HG03039 (cell line): ENCODE measurements at regions not wholly inside any gene's neighbourhood (a gene's known extent, or its start where the extent isn't known, plus 50 kb on each side); places are given as distances from the start of the nearest gene placed in this dataset.

Experiments
- ATAC-seq: cut with Tn5 transposase; IDR thresholded peaks from one replicate; pipeline ENCODE4 v1.9.1; 2021; ENCODE audit warnings: mild to moderate bottlenecking, moderate library complexity; ENCODE audit not compliant: unreplicated experiment

DNA sequence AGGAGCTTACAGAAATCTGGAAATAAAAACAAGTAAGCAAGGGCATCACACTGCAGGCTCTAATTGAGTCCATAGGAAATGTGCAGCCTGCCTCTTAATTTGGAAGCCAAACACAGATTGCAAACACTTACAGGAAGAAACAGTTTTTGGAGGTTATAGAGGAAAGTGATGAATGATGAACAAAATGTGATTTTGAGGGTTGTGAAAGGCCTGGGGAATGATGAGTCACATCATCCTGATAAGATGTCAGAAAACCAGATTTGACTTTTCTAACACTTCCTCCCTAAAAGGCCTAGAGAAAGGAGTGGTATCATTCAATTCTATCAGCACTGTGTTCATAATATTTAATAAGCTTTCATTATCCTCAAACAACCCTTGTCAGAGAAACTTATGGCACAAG is 96.6 kb upstream of the POU2AF2 start:
- no peak for ATAC-seq

DNA sequence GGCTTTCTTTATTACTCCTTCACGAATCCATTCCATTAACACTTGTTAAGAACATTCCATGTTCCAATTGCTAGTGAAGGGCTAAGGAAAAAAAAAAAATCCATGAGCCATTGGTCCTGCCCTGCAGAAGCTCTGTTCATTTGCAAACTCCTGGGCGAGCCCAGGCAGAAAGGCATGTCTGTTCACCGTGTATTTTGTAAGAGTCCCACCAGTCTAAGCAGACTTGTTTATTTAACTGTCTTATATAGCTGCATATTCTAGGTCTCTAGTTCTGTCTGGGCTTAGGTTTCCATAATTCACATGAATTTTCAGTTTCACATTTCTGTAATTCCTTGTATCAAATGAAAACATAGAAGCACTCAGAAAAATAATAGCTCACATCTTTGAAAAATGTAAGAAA is 97.4 kb upstream of the POU2AF2 start:
- ATAC-seq, result no peak

- no peak for ATAC-seq
These were observed 107.7 kb upstream of the POU2AF2 start for GRCh38 chr11:111137846-111138245.

GRCh38 chr11:111135778-111136570 is 109.6 kb upstream of the POU2AF2 start:
- no peak for ATAC-seq

DNA sequence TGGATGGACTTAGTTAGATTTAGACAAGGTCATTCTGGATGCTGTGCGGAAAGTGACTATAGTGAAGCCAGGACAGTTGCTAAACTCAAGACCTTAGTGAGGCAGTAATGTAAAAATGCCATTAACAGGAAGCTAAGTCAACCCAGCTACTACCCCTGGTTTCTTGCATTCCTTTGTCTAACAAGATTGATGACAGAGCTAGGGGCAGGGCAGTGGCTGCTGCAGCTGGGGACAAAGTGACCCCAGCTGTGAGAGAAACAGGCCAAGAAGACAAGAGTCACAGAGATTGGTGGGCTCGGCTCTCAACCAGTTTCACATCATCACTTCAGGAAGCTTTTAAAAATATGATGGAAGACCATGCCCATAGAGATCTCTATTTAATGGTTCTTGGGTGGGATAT is 110.4 kb upstream of the POU2AF2 start:
- no peak for ATAC-seq

DNA sequence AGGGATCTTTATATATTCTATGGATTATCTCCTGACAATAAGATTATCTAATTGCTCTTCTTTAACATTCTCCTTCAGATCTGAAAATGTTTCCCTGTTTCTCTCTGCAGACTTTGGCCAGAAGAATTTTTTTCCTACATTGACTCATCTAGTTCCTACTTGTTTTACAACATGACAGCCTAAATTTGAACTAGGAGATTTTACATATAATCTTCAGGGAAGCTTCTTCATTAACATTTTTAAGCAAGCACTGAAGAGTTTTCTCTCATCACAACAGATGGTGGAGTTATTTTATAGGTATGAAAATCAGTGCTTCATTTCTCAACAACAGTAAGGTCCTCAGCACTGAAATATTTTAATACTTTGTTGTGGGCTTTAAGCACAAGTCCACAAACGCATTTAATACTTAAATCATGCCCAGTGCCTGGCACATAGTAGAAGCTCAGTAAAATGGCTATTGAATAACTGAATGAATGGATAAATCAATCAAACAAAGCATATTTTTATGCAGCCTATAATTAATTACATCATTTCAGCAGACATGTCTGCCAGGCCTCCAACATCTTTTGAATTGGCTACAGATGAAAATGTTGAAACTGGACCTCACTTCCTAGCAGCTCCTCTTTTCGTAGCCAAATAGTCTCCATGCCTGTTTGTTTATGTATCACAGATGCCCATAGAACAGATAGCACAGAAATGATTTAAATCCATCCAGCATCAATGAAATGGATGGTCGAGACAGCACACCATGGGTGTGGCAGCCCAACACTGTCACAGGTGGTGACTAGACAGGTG is 117.3 kb upstream of the POU2AF2 start:
- no peak for ATAC-seq

- ATAC-seq, result no peak
These were observed 120.8 kb upstream of the POU2AF2 start for GRCh38 chr11:111124724-111125123.

GRCh38 chr11:111123463-111124398 is 121.8 kb upstream of the POU2AF2 start:
- ATAC-seq, result peak; percentile 61

DNA sequence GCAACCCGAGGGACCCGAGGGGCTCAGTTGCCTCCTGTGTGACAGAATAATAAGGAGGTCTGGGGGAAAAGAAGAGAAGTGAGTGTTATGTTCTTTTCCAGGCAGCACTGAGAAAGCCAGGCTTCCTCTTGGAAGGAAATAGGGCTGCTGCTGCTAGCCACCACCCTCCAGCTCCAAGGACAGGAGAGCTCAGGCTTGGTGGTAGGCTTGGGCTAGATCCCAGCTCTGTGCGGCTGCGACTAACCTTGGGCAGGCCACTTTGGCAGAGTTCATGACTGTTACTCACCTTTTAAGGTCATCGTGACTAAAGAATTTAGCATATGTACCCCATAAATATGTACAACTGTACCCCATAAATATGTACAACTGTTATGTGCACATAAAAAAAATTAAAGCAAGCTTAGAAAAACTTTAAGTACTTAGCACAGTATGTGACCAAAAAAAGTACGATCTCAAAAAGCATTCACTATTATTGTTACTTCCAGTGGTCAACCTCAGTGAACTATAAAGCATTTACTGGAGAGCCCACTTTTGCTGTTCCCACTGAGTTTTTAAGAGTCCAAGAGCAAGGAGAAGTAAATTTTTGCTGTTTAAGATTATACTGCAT is 124.7 kb upstream of the POU2AF2 start:
- ATAC-seq, result no peak

- ATAC-seq, result no peak
These were observed 125.4 kb upstream of the POU2AF2 start for GRCh38 chr11:111120161-111120560.

- ATAC-seq, result no peak
These were observed 125.8 kb upstream of the POU2AF2 start for GRCh38 chr11:111119751-111120150.

DNA sequence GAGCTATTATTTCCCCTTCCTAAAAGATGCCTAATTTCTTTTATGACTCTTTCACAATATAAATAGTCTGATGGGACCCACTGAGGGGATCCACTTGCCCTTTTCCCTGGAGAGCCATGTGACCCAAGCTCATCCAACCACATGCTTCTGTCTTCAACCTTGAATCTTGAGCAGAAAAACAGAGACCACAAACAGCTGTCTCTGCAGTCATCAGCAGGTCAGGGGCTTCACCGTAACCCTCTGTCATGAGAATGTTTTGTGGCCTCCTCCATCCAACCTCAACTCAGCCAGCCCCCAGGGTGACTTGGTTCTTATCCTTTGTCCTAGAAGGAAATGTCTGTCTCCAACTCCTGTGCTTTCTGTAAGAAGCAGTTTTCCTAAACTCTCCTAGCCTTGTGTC is 129.6 kb upstream of the POU2AF2 start:
- ATAC-seq, result no peak

DNA sequence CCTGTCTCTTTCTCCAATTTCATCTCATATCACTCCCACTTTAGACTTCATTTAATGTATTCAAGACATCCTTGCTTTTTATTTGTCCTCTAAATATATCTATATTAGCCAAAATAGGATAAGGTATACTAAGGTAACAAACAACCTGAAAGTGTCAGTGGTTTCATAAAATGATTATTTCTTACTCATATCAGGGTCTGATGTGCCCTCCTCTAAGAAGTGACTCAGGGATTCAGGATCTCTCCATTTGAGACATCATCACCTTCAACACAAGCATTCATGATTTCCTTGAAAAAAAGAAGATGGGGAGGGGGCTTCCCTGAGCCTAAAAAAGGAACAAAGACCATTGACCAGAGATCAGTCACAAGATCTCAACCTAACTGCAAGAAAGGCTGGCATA is 131.4 kb upstream of the POU2AF2 start:
- ATAC-seq, result no peak

DNA sequence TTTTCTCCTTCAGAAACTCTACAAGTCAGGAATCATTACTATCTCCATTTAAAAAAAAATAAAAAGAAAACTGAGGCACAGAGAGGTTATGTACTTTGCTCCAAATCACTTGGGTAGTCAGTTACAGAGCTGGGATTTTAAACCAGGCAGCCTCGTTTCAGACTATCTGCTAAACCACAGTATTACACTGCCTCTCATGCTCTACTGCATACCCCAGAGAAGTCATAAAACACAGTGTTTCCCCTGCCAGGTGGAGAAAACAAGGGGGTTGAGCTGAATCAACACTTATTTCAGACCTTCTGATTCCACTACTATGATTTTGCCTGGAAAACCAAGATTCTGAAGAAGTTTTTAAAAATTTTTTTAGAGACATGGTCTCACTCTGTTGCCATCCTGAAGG is 132.9 kb upstream of the POU2AF2 start:
- ATAC-seq, result no peak

GRCh38 chr11:111107501-111107900 is 138.0 kb upstream of the POU2AF2 start:
- no peak for ATAC-seq

DNA sequence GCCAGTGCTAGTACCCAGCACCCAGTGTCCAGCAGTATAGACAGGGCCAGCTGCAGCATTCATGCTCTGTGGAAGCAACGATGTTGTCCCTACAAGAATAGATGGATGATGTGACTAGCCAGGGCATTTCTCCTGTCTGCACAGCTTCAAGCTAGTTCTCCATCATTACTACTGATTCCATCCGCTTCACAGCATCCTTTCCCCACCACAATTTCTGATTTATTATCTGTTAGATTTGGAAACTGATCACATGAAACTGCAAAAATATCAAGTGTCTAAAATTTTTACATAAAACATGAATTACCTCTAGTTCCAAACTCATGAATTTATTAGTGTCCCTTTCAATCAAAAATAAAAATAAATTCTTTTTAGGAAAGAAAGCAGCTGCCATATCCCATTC is 138.9 kb upstream of the POU2AF2 start:
- no peak for ATAC-seq

DNA sequence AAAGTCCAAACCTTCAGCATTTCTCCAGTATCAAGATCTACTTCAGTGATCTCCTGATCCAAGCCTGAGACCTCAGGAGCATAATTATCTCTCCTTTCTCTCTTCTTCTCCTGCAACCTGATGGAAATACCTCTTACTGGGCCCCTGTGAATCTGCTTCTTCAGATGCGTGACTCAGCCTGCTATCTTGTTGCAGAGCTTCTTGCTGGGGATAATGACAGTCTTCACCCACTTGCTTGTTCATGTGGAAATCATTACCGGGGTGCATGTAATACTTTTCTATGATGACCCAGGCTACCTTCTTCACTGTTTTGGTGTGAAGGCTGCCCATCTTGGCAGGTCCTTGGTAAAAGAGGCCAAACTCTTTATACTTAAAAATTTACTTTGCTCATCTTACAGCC is 140.0 kb upstream of the POU2AF2 start:
- ATAC-seq, result no peak

- no peak for ATAC-seq
These were observed 141.3 kb upstream of the POU2AF2 start for GRCh38 chr11:111104185-111104584.

DNA sequence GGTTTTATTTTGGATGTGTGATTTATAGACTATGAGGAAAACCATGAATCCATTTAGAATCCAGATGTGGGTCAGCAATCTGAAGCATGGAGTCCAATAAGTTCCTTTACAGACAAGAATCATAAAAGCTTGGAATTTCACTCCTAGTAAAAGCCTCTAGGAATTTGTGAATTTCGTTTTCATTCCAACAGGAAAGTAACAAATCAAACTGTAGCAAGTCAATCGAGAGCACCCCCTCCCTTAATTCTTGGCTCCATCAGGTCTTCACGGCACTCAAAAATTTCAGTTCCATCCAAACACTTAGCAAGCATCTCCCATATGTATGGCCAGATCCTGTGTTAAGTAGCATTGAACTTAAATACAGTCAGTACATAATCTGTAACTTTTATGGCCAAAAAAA is 143.6 kb upstream of the POU2AF2 start:
- ATAC-seq, result no peak

- no peak for ATAC-seq
These were observed 146.4 kb upstream of the POU2AF2 start for GRCh38 chr11:111099028-111099713.
